ENCODE measurements at regions not wholly inside any gene's neighbourhood (a gene's known extent, or its start where the extent isn't known, plus 50 kb on each side); places are given as distances from the start of the nearest gene placed in this dataset.

GRCh38 chr2:21331625-21332370, 208.0 kb downstream of the TDRD15 start:
- Histone ChIP-seq H3K27ac (no peak overlapping the region), H3K4me3 (no peak overlapping the region), H3K4me1 (replicated peaks in 1 of 2) (peaks cover 19 to 25% of the 10 kb centered on the region in 2 donors)
- in situ Hi-C loops (cut with MboI; ENCODE audit: low pct_unique_long_range_greater_than_20kb in 2 of 9, low sequenced_read_pairs in 9 of 9, unreplicated experiment in 9 of 9) = no loop called here
- ATAC-seq (replicated peaks in 6 of 8) = no peak
- WGBS, 10 experiments = 0 to 100% (median 87%) methylated on average over 1 to 3 of the region's 3 CpGs; no CpG with 5 or more reads in 1 of the 10 experiments

GRCh38 chr2:21332993-21333625, 209.3 kb downstream of the TDRD15 start:
- no peak overlapping the region for H3K27ac ChIP-seq
- H3K4me1 ChIP-seq (replicated peaks in 1 of 2) = peaks cover 19 to 25% of the 10 kb centered on the region in 2 donors
- ATAC-seq (replicated peaks in 6 of 8) = peak in 5 of 8 experiments; percentile 43 to 95 (median 92)
- in situ Hi-C loops (cut with MboI; ENCODE audit: low pct_unique_long_range_greater_than_20kb in 2 of 9, low sequenced_read_pairs in 9 of 9, unreplicated experiment in 9 of 9) = no loop called here
- WGBS, 10 experiments = 0 to 100% (median 44%) methylated on average over 1 to 5 of the region's 5 CpGs; no CpG with 5 or more reads in 1 of the 10 experiments
- no peak overlapping the region for H3K4me3 ChIP-seq

- ATAC-seq (replicated peaks in 6 of 8) = peak in 6 of 8 experiments; percentile 15 to 84 (median 46)
- 0 to 83% (median 42%) methylated on average over 1 to 2 of the region's 2 CpGs; no CpG with 5 or more reads in 1 of the 10 experiments for WGBS, 10 experiments
- Histone ChIP-seq H3K4me3 (no peak overlapping the region), H3K4me1 (replicated peaks in 1 of 2) (peaks cover 19 to 25% of the 10 kb centered on the region in 2 donors), H3K27ac (no peak overlapping the region)
- in situ Hi-C loops (cut with MboI; ENCODE audit: low pct_unique_long_range_greater_than_20kb in 2 of 9, low sequenced_read_pairs in 9 of 9, unreplicated experiment in 9 of 9) = no loop called here
Measured at GRCh38 chr2:21333684-21334083, 209.9 kb downstream of the TDRD15 start.

- no peak overlapping the region for H3K4me3 ChIP-seq
- no peak overlapping the region for H3K27ac ChIP-seq
- in situ Hi-C loops (cut with MboI; ENCODE audit: low pct_unique_long_range_greater_than_20kb in 2 of 9, low sequenced_read_pairs in 9 of 9, unreplicated experiment in 9 of 9) = no loop called here
- ATAC-seq (replicated peaks in 6 of 8) = no peak
- 0 to 94% (median 59%) methylated on average over 1 to 2 of the region's 2 CpGs for WGBS, 10 experiments
- H3K4me1 ChIP-seq (replicated peaks in 1 of 2) = no peaks in the 10 kb centered on the region
Measured at GRCh38 chr2:21346984-21347383, 223.2 kb downstream of the TDRD15 start.

GRCh38 chr2:21353879-21354679, 230.3 kb downstream of the TDRD15 start:
- in situ Hi-C loops (cut with MboI; ENCODE audit: low pct_unique_long_range_greater_than_20kb in 2 of 9, low sequenced_read_pairs in 9 of 9, unreplicated experiment in 9 of 9) = no loop called here
- 0 to 69% (median 23%) methylated on average over 1 to 3 of the region's 3 CpGs; no CpG with 5 or more reads in 2 of the 10 experiments for WGBS, 10 experiments

GRCh38 chr2:21356086-21356856, 232.5 kb downstream of the TDRD15 start:
- peaks cover 15 to 19% of the 10 kb centered on the region in 2 donors for H3K4me1 ChIP-seq (replicated peaks in 1 of 2)
- ATAC-seq (replicated peaks in 6 of 8) = peak in 4 of 8 experiments; percentile 54 to 73 (median 66)
- WGBS, 10 experiments = 0 to 45% (median 16%) methylated on average over 1 to 6 of the region's 9 CpGs; no CpG with 5 or more reads in 2 of the 10 experiments
- peak overlapping the region in 1 of 2 donors; percentile 76 for H3K27ac ChIP-seq
- H3K4me3 ChIP-seq = no peak overlapping the region
- in situ Hi-C loops (cut with MboI; ENCODE audit: low pct_unique_long_range_greater_than_20kb in 2 of 9, low sequenced_read_pairs in 9 of 9, unreplicated experiment in 9 of 9) = no loop called here

More at GRCh38 chr2:21353879-21354679, 230.3 kb downstream of the TDRD15 start:
- H3K27ac ChIP-seq = no peak overlapping the region
- peaks cover 15 to 18% of the 10 kb centered on the region in 2 donors for H3K4me1 ChIP-seq (replicated peaks in 1 of 2)
- peak in 2 of 8 experiments; percentile 59 to 60 for ATAC-seq (replicated peaks in 6 of 8)
- no peak overlapping the region for H3K4me3 ChIP-seq

- peak in 1 of 8 experiments; percentile 36 for ATAC-seq (replicated peaks in 6 of 8)
- peaks cover 15 to 23% of the 10 kb centered on the region in 2 donors for H3K4me1 ChIP-seq (replicated peaks in 1 of 2)
- no peak overlapping the region for H3K27ac ChIP-seq
- no peak overlapping the region for H3K4me3 ChIP-seq
- 0 to 92% (median 60%) methylated on average over 1 to 3 of the region's 3 CpGs; no CpG with 5 or more reads in 2 of the 10 experiments for WGBS, 10 experiments
- in situ Hi-C loops (cut with MboI; ENCODE audit: low pct_unique_long_range_greater_than_20kb in 2 of 9, low sequenced_read_pairs in 9 of 9, unreplicated experiment in 9 of 9) = no loop called here
Measured at GRCh38 chr2:21356857-21357255, 233.1 kb downstream of the TDRD15 start.

- 10 to 100% (median 62%) methylated on average over 1 to 2 of the region's 2 CpGs; no CpG with 5 or more reads in 2 of the 10 experiments for WGBS, 10 experiments
- in situ Hi-C loops (cut with MboI; ENCODE audit: low pct_unique_long_range_greater_than_20kb in 2 of 9, low sequenced_read_pairs in 9 of 9, unreplicated experiment in 9 of 9) = no loop called here
- peaks cover 12 to 31% of the 10 kb centered on the region in 2 donors for H3K4me1 ChIP-seq (replicated peaks in 1 of 2)
- no peak overlapping the region for H3K27ac ChIP-seq
- H3K4me3 ChIP-seq = no peak overlapping the region
- ATAC-seq (replicated peaks in 6 of 8) = peak in 1 of 8 experiments; percentile 23
Measured at GRCh38 chr2:21358976-21359375, 235.2 kb downstream of the TDRD15 start.

- peak in 1 of 8 experiments; percentile 63 for ATAC-seq (replicated peaks in 6 of 8)
- in situ Hi-C loops (cut with MboI; ENCODE audit: low pct_unique_long_range_greater_than_20kb in 2 of 9, low sequenced_read_pairs in 9 of 9, unreplicated experiment in 9 of 9) = no loop called here
- Histone ChIP-seq H3K27ac (no peak overlapping the region), H3K4me3 (no peak overlapping the region), H3K4me1 (replicated peaks in 1 of 2) (peaks cover 9 to 23% of the 10 kb centered on the region in 2 donors)
- 0 to 100% (median 88%) methylated on average over 1 to 3 of the region's 3 CpGs; no CpG with 5 or more reads in 1 of the 10 experiments for WGBS, 10 experiments
Measured at GRCh38 chr2:21361384-21361783, 237.6 kb downstream of the TDRD15 start.

- in situ Hi-C loops (cut with MboI; ENCODE audit: low pct_unique_long_range_greater_than_20kb in 2 of 9, low sequenced_read_pairs in 9 of 9, unreplicated experiment in 9 of 9) = no loop called here
- H3K27ac ChIP-seq = peak overlapping the region in 1 of 2 donors; percentile 24
- peak in 5 of 8 experiments; percentile 17 to 75 (median 57) for ATAC-seq (replicated peaks in 6 of 8)
- H3K4me3 ChIP-seq = no peak overlapping the region
- WGBS, 10 experiments = 40 to 87% (median 61%) methylated on average over 1 to 4 of the region's 5 CpGs; no CpG with 5 or more reads in 4 of the 10 experiments
- peaks cover 3 to 17% of the 10 kb centered on the region in 2 donors for H3K4me1 ChIP-seq (replicated peaks in 1 of 2)
Measured at GRCh38 chr2:21361957-21362486, 238.3 kb downstream of the TDRD15 start.

GRCh38 chr2:21363364-21363763, 239.6 kb downstream of the TDRD15 start:
- Histone ChIP-seq H3K4me3 (no peak overlapping the region), H3K27ac (no peak overlapping the region), H3K4me1 (replicated peaks in 1 of 2) (peaks cover 0 to 13% of the 10 kb centered on the region in 2 donors)
- no peak for ATAC-seq (replicated peaks in 6 of 8)
- WGBS, 10 experiments = 20 to 100% (median 75%) methylated on average over 1 to 3 of the region's 3 CpGs
- in situ Hi-C loops (cut with MboI; ENCODE audit: low pct_unique_long_range_greater_than_20kb in 2 of 9, low sequenced_read_pairs in 9 of 9, unreplicated experiment in 9 of 9) = no loop called here

- H3K27ac ChIP-seq = no peak overlapping the region
- no peak for ATAC-seq (replicated peaks in 6 of 8)
- WGBS, 10 experiments = 50 to 100% (median 87%) methylated on average over 1 to 3 of the region's 3 CpGs; no CpG with 5 or more reads in 2 of the 10 experiments
- in situ Hi-C loops (cut with MboI; ENCODE audit: low pct_unique_long_range_greater_than_20kb in 2 of 9, low sequenced_read_pairs in 9 of 9, unreplicated experiment in 9 of 9) = no loop called here
- H3K4me1 ChIP-seq (replicated peaks in 1 of 2) = peaks cover 0 to 10% of the 10 kb centered on the region in 2 donors
- no peak overlapping the region for H3K4me3 ChIP-seq
Measured at GRCh38 chr2:21367421-21367820, 243.7 kb downstream of the TDRD15 start.

Data from motor neuron (in vitro differentiated cells).